ENCODE measurements at regions not wholly inside any gene's neighbourhood (a gene's known extent, or its start where the extent isn't known, plus 50 kb on each side); places are given as distances from the start of the nearest gene placed in this dataset.

GRCh38 chr10:24006741-24007140, 202.2 kb upstream of the KIAA1217 start:
- no peak for TF ChIP-seq EZH2 (IDR thresholded peaks at IDR 0.05; ENCODE audit: insufficient read depth, low read length)
- TF ChIP-seq CTCF (IDR thresholded peaks at IDR 0.05; ENCODE audit: insufficient read depth, low read depth, low read length): no peak
- H3K27ac Mint-ChIP-seq (ENCODE audit: unreplicated experiment): no peak overlapping the region
- Histone ChIP-seq H3K36me3 (ENCODE audit: insufficient read depth, low read length) (no peaks in the 10 kb centered on the region), H3K27ac (ENCODE audit: low read depth, low read length) (no peak overlapping the region), H3K4me3 (ENCODE audit: insufficient read depth, low read depth, low read length) (no peak overlapping the region), H3K4me1 (ENCODE audit: insufficient read depth, low read length) (peaks cover 23% of the 10 kb centered on the region), H3K4me2 (ENCODE audit: low read length) (no peak overlapping the region), H3K79me2 (ENCODE audit: insufficient read depth, low read length) (no peaks in the 10 kb centered on the region), H4K20me1 (ENCODE audit: insufficient read depth, low read length) (no peaks in the 10 kb centered on the region), H2AFZ (ENCODE audit: low read depth, low read length) (no peak overlapping the region), H3K9me3 (ENCODE audit: insufficient read depth, low read depth, low read length) (no peaks in the 10 kb centered on the region), H3K27me3 (ENCODE audit: insufficient read depth, low read length) (no peaks in the 10 kb centered on the region), H3K9ac (ENCODE audit: low read length) (no peak overlapping the region)
- H3K9me3 Mint-ChIP-seq (ENCODE audit: unreplicated experiment): no peaks in the 10 kb centered on the region
- H3K27me3 Mint-ChIP-seq (ENCODE audit: low read depth, unreplicated experiment): no peaks in the 10 kb centered on the region
- H3K4me3 Mint-ChIP-seq (ENCODE audit: unreplicated experiment): no peak overlapping the region
- H3K36me3 Mint-ChIP-seq (ENCODE audit: low read depth, unreplicated experiment): no peaks in the 10 kb centered on the region
- DNase-seq (ENCODE audit: low read depth): no peak
- peaks cover 25% of the 10 kb centered on the region for H3K4me1 Mint-ChIP-seq (ENCODE audit: low read depth, unreplicated experiment)
- no peak for FAIRE-seq

DNA sequence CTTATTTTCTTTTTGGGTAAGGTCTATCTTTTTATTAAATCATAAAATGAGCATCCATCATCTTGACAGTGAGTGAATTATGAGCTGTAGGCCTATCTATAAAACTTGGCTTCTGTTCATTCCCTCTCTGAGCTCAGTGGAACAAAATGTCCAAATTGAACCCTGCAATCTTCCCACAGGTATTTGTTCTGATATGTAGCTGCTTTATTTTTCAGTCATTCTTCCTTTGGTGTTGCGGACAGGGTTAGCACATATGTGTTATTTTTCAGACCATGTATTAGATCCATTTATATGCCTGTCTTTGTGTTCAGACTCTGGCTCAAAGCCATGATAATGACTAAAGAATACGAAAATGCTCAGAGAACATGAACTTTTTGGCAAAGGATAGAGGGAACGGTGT, 201.6 kb upstream of the KIAA1217 start:
- Histone ChIP-seq H3K9ac (ENCODE audit: low read length) (no peak overlapping the region), H2AFZ (ENCODE audit: low read depth, low read length) (no peak overlapping the region), H4K20me1 (ENCODE audit: insufficient read depth, low read length) (no peaks in the 10 kb centered on the region), H3K9me3 (ENCODE audit: insufficient read depth, low read depth, low read length) (no peaks in the 10 kb centered on the region), H3K4me1 (ENCODE audit: insufficient read depth, low read length) (peaks cover 23% of the 10 kb centered on the region), H3K4me3 (ENCODE audit: insufficient read depth, low read depth, low read length) (no peak overlapping the region), H3K27me3 (ENCODE audit: insufficient read depth, low read length) (no peaks in the 10 kb centered on the region), H3K79me2 (ENCODE audit: insufficient read depth, low read length) (no peaks in the 10 kb centered on the region), H3K4me2 (ENCODE audit: low read length) (no peak overlapping the region), H3K36me3 (ENCODE audit: insufficient read depth, low read length) (no peaks in the 10 kb centered on the region), H3K27ac (ENCODE audit: low read depth, low read length) (no peak overlapping the region)
- FAIRE-seq: no peak
- H3K4me1 Mint-ChIP-seq (ENCODE audit: low read depth, unreplicated experiment): peaks cover 22% of the 10 kb centered on the region
- H3K27me3 Mint-ChIP-seq (ENCODE audit: low read depth, unreplicated experiment): no peaks in the 10 kb centered on the region
- no peaks in the 10 kb centered on the region for H3K36me3 Mint-ChIP-seq (ENCODE audit: low read depth, unreplicated experiment)
- DNase-seq (ENCODE audit: low read depth): peak; percentile 65
- no peak overlapping the region for H3K27ac Mint-ChIP-seq (ENCODE audit: unreplicated experiment)
- H3K4me3 Mint-ChIP-seq (ENCODE audit: unreplicated experiment): no peak overlapping the region
- no peaks in the 10 kb centered on the region for H3K9me3 Mint-ChIP-seq (ENCODE audit: unreplicated experiment)
- TF ChIP-seq EZH2 (IDR thresholded peaks at IDR 0.05; ENCODE audit: insufficient read depth, low read length) (no peak), CTCF (IDR thresholded peaks at IDR 0.05; ENCODE audit: insufficient read depth, low read depth, low read length) (no peak)

GRCh38 chr10:24008164-24009091, 200.5 kb upstream of the KIAA1217 start:
- peak overlapping the region; percentile 24 for H3K4me3 ChIP-seq (ENCODE audit: insufficient read depth, low read depth, low read length)
- H3K4me1 Mint-ChIP-seq (ENCODE audit: low read depth, unreplicated experiment): peaks cover 21% of the 10 kb centered on the region
- peaks cover 23% of the 10 kb centered on the region for H3K4me1 ChIP-seq (ENCODE audit: insufficient read depth, low read length)
- no peaks in the 10 kb centered on the region for H3K27me3 Mint-ChIP-seq (ENCODE audit: low read depth, unreplicated experiment)
- no peaks in the 10 kb centered on the region for H4K20me1 ChIP-seq (ENCODE audit: insufficient read depth, low read length)
- no peaks in the 10 kb centered on the region for H3K36me3 Mint-ChIP-seq (ENCODE audit: low read depth, unreplicated experiment)
- H3K36me3 ChIP-seq (ENCODE audit: insufficient read depth, low read length): no peaks in the 10 kb centered on the region
- peak; percentile 98 for DNase-seq (ENCODE audit: low read depth)
- FAIRE-seq: peak; percentile 23
- H3K4me3 Mint-ChIP-seq (ENCODE audit: unreplicated experiment): peak overlapping the region; percentile 11
- no peaks in the 10 kb centered on the region for H3K27me3 ChIP-seq (ENCODE audit: insufficient read depth, low read length)
- no peaks in the 10 kb centered on the region for H3K79me2 ChIP-seq (ENCODE audit: insufficient read depth, low read length)
- H3K27ac Mint-ChIP-seq (ENCODE audit: unreplicated experiment): peak overlapping the region; percentile 91
- peak overlapping the region; percentile 69 for H3K27ac ChIP-seq (ENCODE audit: low read depth, low read length)
- H2AFZ ChIP-seq (ENCODE audit: low read depth, low read length): peak overlapping the region; percentile 62
- H3K9ac ChIP-seq (ENCODE audit: low read length): peak overlapping the region; percentile 41
- TF ChIP-seq EZH2 (IDR thresholded peaks at IDR 0.05; ENCODE audit: insufficient read depth, low read length): no peak
- TF ChIP-seq CTCF (IDR thresholded peaks at IDR 0.05; ENCODE audit: insufficient read depth, low read depth, low read length): no peak
- no peaks in the 10 kb centered on the region for H3K9me3 ChIP-seq (ENCODE audit: insufficient read depth, low read depth, low read length)
- H3K4me2 ChIP-seq (ENCODE audit: low read length): peak overlapping the region; percentile 83
- no peaks in the 10 kb centered on the region for H3K9me3 Mint-ChIP-seq (ENCODE audit: unreplicated experiment)

Data from astrocyte (in vitro differentiated cells and primary cell).